OCI-LY7 (cell line): ENCODE measurements at regions not wholly inside any gene's neighbourhood (a gene's known extent, or its start where the extent isn't known, plus 50 kb on each side); places are given as distances from the start of the nearest gene placed in this dataset.
A peak's percentile ranks its signal among the peaks of the same experiment; 100 is the strongest.

Experiments used
- BruUV-seq: library from RNA; stranded (reverse); fragments of 400-500 nt; replicated peaks from 2 replicates; lab custom pipeline; 2021; lab: Mats Ljungman, UMichigan
- CTCF ChIA-PET: fragments of 300-600 bp; sonication (Branson Sonifier 250); formaldehyde crosslinking; loops from one replicate; lab custom pipeline; 2022; ENCODE audit warnings: antibody characterized with exemption; ENCODE audit not compliant: unreplicated experiment; lab: Charles Lee
- POLR2A ChIA-PET: fragments of 300-600 bp; sonication (Branson Sonifier 250); formaldehyde crosslinking; loops from one replicate; lab custom pipeline; 2022; ENCODE audit warnings: antibody characterized with exemption; lab: Charles Lee
- DNase-seq: peaks from one replicate; pipeline ENCODE4 v3.0.0-alpha.2; 2015; ENCODE audit warnings: low spot score
- H2AFZ ChIP-seq: fragments of 200-600 bp; sonication (generic), shearing (Covaris generic); 2 replicates; pipeline ENCODE4 v1.6.1; 2014; ENCODE audit warnings: mild to moderate bottlenecking, antibody characterized with exemption, low read length, moderate library complexity
- H3K27ac ChIP-seq: fragments of 200-600 bp; sonication (generic); 2 replicates; pipeline ENCODE4 v1.5.1; 2014; ENCODE audit warnings: mixed run types, low read depth, mild to moderate bottlenecking, moderate library complexity, low read length, inconsistent platforms; ENCODE audit not compliant: poor library complexity, severe bottlenecking
- H3K36me3 ChIP-seq: fragments of 200-600 bp; sonication (generic); 2 replicates; pipeline ENCODE4 v1.6.1; 2014; ENCODE audit warnings: mild to moderate bottlenecking, antibody characterized with exemption, low read length, moderate library complexity, mixed read lengths; ENCODE audit not compliant: insufficient read depth
- H3K4me1 ChIP-seq: fragments of 200-600 bp; sonication (generic); 2 replicates; pipeline ENCODE4 v1.5.1; 2014; ENCODE audit warnings: mild to moderate bottlenecking, low read length; ENCODE audit not compliant: insufficient read depth, poor library complexity, severe bottlenecking
- H3K4me2 ChIP-seq: fragments of 200-600 bp; sonication (generic); 2 replicates; pipeline ENCODE4 v1.6.1; 2014; ENCODE audit warnings: mild to moderate bottlenecking, low read length
- H3K4me3 ChIP-seq: fragments of 200-600 bp; sonication (generic); 2 replicates; pipeline ENCODE4 v1.5.1; 2014; ENCODE audit warnings: mild to moderate bottlenecking, low read depth, low read length; ENCODE audit not compliant: poor library complexity, severe bottlenecking
- H3K79me2 ChIP-seq: fragments of 200-600 bp; sonication (generic); 2 replicates; pipeline ENCODE4 v1.6.1; 2016; ENCODE audit warnings: low read depth, mild to moderate bottlenecking, low read length, moderate library complexity, mixed read lengths; ENCODE audit not compliant: insufficient read depth
- H3K9me2 ChIP-seq: fragments of 200-600 bp; sonication (generic); 2 replicates; pipeline ENCODE4 v1.6.1; 2016; ENCODE audit warnings: mild to moderate bottlenecking, low read length, mixed read lengths; ENCODE audit not compliant: insufficient read depth
- H3K9me3 ChIP-seq: fragments of 200-600 bp; sonication (generic); 2 replicates; pipeline ENCODE4 v1.6.1; 2014; ENCODE audit warnings: mild to moderate bottlenecking, mixed run types, low read length, mixed read lengths
- H4K20me1 ChIP-seq: fragments of 200-600 bp; sonication (generic); 2 replicates; pipeline ENCODE4 v1.6.1; 2014; ENCODE audit warnings: mild to moderate bottlenecking, antibody characterized with exemption, low read length, moderate library complexity, mixed read lengths; ENCODE audit not compliant: insufficient read depth
- EZH2phosphoT487 ChIP-seq: fragments of 200-600 bp; sonication (generic); IDR thresholded peaks from 2 replicates; pipeline ENCODE4 v1.6.1; 2018; ENCODE audit warnings: low read depth, borderline replicate concordance, mild to moderate bottlenecking, mixed run types, antibody characterized with exemption, low read length, moderate library complexity, mixed read lengths
- intact Hi-C: fragments of 100-400 bp; cut with micrococcal nuclease; formaldehyde crosslinking; loops from one replicate; pipeline ENCODE4 v1.10.0; 2022; ENCODE audit not compliant: unreplicated experiment
- TF ChIP-seq, protein P1 (sequence below): fragments of 200-600 bp; sonication (generic); conservative IDR thresholded peaks from 2 replicates; pipeline ENCODE4 v1.5.1; 2014; ENCODE audit warnings: mild to moderate bottlenecking, antibody characterized with exemption, low read length, moderate library complexity, mixed read lengths

DNA sequence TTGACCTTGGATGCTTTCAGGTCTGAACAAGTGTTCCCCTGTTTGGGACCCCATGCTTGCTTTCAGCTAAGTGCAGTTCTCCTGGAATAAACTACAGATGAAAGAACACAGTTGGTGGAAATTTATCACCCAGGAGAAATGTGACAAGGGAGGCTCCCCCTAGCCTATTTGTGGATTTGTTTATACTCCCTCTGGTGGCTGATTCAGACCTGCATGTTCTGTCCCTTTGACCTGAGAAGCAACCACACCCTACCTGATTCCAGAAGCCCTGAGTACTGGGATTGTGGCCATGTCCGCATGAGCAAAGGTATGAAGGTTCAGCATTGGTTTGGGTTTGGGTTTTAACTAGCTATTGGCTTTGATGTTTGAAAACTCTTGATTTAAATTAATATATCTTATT, 440.9 kb downstream of the MID1IP1 start:
- POLR2A ChIA-PET: no interaction called here
- no peaks in the 10 kb centered on the region for H4K20me1 ChIP-seq
- H3K4me1 ChIP-seq: no peaks in the 10 kb centered on the region
- DNase-seq: peak; percentile 17
- TF ChIP-seq EZH2phosphoT487: no peak
- TF ChIP-seq, protein P1, sequence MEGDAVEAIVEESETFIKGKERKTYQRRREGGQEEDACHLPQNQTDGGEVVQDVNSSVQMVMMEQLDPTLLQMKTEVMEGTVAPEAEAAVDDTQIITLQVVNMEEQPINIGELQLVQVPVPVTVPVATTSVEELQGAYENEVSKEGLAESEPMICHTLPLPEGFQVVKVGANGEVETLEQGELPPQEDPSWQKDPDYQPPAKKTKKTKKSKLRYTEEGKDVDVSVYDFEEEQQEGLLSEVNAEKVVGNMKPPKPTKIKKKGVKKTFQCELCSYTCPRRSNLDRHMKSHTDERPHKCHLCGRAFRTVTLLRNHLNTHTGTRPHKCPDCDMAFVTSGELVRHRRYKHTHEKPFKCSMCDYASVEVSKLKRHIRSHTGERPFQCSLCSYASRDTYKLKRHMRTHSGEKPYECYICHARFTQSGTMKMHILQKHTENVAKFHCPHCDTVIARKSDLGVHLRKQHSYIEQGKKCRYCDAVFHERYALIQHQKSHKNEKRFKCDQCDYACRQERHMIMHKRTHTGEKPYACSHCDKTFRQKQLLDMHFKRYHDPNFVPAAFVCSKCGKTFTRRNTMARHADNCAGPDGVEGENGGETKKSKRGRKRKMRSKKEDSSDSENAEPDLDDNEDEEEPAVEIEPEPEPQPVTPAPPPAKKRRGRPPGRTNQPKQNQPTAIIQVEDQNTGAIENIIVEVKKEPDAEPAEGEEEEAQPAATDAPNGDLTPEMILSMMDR: peak; percentile 67
- CTCF ChIA-PET: no interaction called here
- no peak overlapping the region for H3K4me3 ChIP-seq
- no peak overlapping the region for H3K27ac ChIP-seq
- no peaks in the 10 kb centered on the region for H3K79me2 ChIP-seq
- H3K9me3 ChIP-seq: no peaks in the 10 kb centered on the region
- no peaks in the 10 kb centered on the region for H3K9me2 ChIP-seq
- H3K4me2 ChIP-seq: no peak overlapping the region
- no peak overlapping the region for H2AFZ ChIP-seq
- no TSS peak for BruUV-seq
- intact Hi-C loops: no loop called here
- H3K36me3 ChIP-seq: no peaks in the 10 kb centered on the region

DNA sequence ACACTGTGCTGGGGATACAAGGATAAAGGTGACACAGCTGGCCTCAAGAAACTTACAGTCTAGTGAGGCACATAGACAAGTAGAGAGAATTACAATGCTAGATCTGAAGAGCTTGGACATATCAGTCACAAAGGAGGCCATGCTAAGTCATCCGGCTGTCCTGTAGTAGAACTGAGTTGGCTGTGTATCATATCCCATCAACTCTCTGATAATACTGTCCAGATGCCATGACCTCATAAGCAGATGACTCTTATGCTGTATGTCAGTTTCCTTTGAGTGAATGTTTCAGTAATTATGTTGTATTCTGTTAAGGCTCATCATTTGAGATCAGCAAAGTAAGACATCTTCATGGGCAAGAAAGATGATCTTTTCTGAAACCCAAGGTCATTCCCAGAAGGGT, 442.9 kb downstream of the MID1IP1 start:
- DNase-seq: no peak
- no peaks in the 10 kb centered on the region for H3K36me3 ChIP-seq
- H3K4me1 ChIP-seq: no peaks in the 10 kb centered on the region
- no peaks in the 10 kb centered on the region for H3K9me2 ChIP-seq
- no peak overlapping the region for H2AFZ ChIP-seq
- ChIA-PET CTCF (no interaction called here), POLR2A (no interaction called here)
- no peaks in the 10 kb centered on the region for H3K79me2 ChIP-seq
- no peak overlapping the region for H3K4me3 ChIP-seq
- no peaks in the 10 kb centered on the region for H3K9me3 ChIP-seq
- no peak overlapping the region for H3K4me2 ChIP-seq
- intact Hi-C loops: no loop called here
- TF ChIP-seq, protein P1: no peak
- no peaks in the 10 kb centered on the region for H4K20me1 ChIP-seq
- no TSS peak for BruUV-seq
- no peak overlapping the region for H3K27ac ChIP-seq

DNA sequence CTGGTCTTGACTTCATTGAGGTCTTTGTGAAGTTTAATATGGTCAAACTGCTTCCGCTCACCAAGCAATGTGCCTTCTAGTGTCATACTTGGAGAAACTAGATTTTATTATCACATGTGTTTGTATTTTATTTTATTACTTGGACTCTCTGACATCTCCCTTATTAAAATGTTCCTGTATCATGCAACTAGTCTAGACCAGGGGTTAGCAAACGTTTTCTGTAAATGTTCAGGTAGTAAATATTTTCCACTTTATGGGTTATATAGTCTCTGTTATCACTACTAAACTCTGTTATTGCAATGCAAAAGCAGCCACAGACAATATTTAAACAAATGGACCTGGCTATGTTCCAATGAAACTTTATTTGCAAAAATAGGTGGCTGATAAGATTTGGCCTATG, 443.8 kb downstream of the MID1IP1 start:
- Histone ChIP-seq H3K27ac (no peak overlapping the region), H2AFZ (no peak overlapping the region), H3K4me1 (no peaks in the 10 kb centered on the region), H3K4me2 (no peak overlapping the region), H4K20me1 (no peaks in the 10 kb centered on the region), H3K9me2 (no peaks in the 10 kb centered on the region), H3K4me3 (no peak overlapping the region), H3K36me3 (no peaks in the 10 kb centered on the region), H3K9me3 (no peaks in the 10 kb centered on the region), H3K79me2 (no peaks in the 10 kb centered on the region)
- TF ChIP-seq, protein P1: no peak
- TF ChIP-seq EZH2phosphoT487: no peak
- POLR2A ChIA-PET: no interaction called here
- no TSS peak for BruUV-seq
- CTCF ChIA-PET: no interaction called here
- intact Hi-C loops: no loop called here
- DNase-seq: no peak
